ENCODE measurements at regions not wholly inside any gene's neighbourhood (a gene's known extent, or its start where the extent isn't known, plus 50 kb on each side); places are given as distances from the start of the nearest gene placed in this dataset.

GRCh38 chr5:28493456-28493855 is 1455.1 kb upstream of the CDH9 start:
- no peak overlapping the region for H3K27ac ChIP-seq
- no peak for TF ChIP-seq ZFX (IDR thresholded peaks at IDR 0.05; ENCODE audit: borderline replicate concordance)
- TF ChIP-seq CTCF (IDR thresholded peaks at IDR 0.05): no peak

GRCh38 chr5:28488752-28489151 is 1450.4 kb upstream of the CDH9 start:
- TF ChIP-seq ZFX (IDR thresholded peaks at IDR 0.05; ENCODE audit: borderline replicate concordance) (no peak), CTCF (IDR thresholded peaks at IDR 0.05) (no peak)
- no peak overlapping the region for H3K27ac ChIP-seq

GRCh38 chr5:28483327-28484025 is 1445.1 kb upstream of the CDH9 start:
- TF ChIP-seq ZFX (IDR thresholded peaks at IDR 0.05; ENCODE audit: borderline replicate concordance) (no peak), CTCF (IDR thresholded peaks at IDR 0.05) (no peak)
- H3K27ac ChIP-seq: no peak overlapping the region

- no peak overlapping the region for H3K27ac ChIP-seq
- TF ChIP-seq CTCF (IDR thresholded peaks at IDR 0.05) (peak; percentile 48), ZFX (IDR thresholded peaks at IDR 0.05; ENCODE audit: borderline replicate concordance) (no peak)
Measured at GRCh38 chr5:28473531-28474107, 1435.2 kb upstream of the CDH9 start.

- TF ChIP-seq CTCF (IDR thresholded peaks at IDR 0.05) (no peak), ZFX (IDR thresholded peaks at IDR 0.05; ENCODE audit: borderline replicate concordance) (no peak)
- H3K27ac ChIP-seq: no peak overlapping the region
Measured at GRCh38 chr5:28468166-28468565, 1429.8 kb upstream of the CDH9 start.

GRCh38 chr5:28463728-28464127 is 1425.3 kb upstream of the CDH9 start:
- TF ChIP-seq CTCF (IDR thresholded peaks at IDR 0.05) (no peak), ZFX (IDR thresholded peaks at IDR 0.05; ENCODE audit: borderline replicate concordance) (no peak)

GRCh38 chr5:28451483-28451882 is 1413.1 kb upstream of the CDH9 start:
- TF ChIP-seq ZFX (IDR thresholded peaks at IDR 0.05; ENCODE audit: borderline replicate concordance): no peak
- TF ChIP-seq CTCF (IDR thresholded peaks at IDR 0.05): no peak
- no peak overlapping the region for H3K27ac ChIP-seq

More at GRCh38 chr5:28463728-28464127, 1425.3 kb upstream of the CDH9 start:
- no peak overlapping the region for H3K27ac ChIP-seq
